WTC11 (cell line): ENCODE measurements at regions not wholly inside any gene's neighbourhood (a gene's known extent, or its start where the extent isn't known, plus 50 kb on each side); places are given as distances from the start of the nearest gene placed in this dataset.
A peak's percentile ranks its signal among the peaks of the same experiment; 100 is the strongest.

ENCODE experiments used
- ATAC-seq: fragments of 200-7000 bp; cut with Tn5 transposase; 2 replicates; pipeline ENCODE4 v1.10.0; 2021; ENCODE audit warnings: mild to moderate bottlenecking, moderate library complexity
- CTCF ChIA-PET: fragments of 300-600 bp; sonication (Branson Sonifier 250); formaldehyde crosslinking; loops from one replicate; lab custom pipeline; 2021; ENCODE audit warnings: antibody characterized with exemption; lab: Charles Lee
- POLR2A ChIA-PET: fragments of 350-600 bp; sonication (Branson Sonifier 250); formaldehyde crosslinking; loops from one replicate; lab custom pipeline; 2021; ENCODE audit warnings: antibody characterized with exemption; lab: Charles Lee
- DNase-seq: peaks from one replicate; pipeline ENCODE4 v3.0.0; 2021; ENCODE audit warnings: low spot score
- H3K27ac Mint-ChIP-seq: 2 replicates; pipeline ENCODE4 v1.8.0; 2021; ENCODE audit warnings: mixed read lengths
- H3K27me3 Mint-ChIP-seq: 2 replicates; pipeline ENCODE4 v1.8.0; 2021; ENCODE audit warnings: low read depth, mild to moderate bottlenecking, moderate library complexity, mixed read lengths
- H3K36me3 Mint-ChIP-seq: 2 replicates; pipeline ENCODE4 v1.8.0; 2021; ENCODE audit warnings: mixed read lengths
- H3K4me1 Mint-ChIP-seq: 2 replicates; pipeline ENCODE4 v1.8.0; 2022; ENCODE audit warnings: mixed read lengths
- H3K4me3 Mint-ChIP-seq: 2 replicates; pipeline ENCODE4 v1.8.0; 2021; ENCODE audit warnings: mild to moderate bottlenecking, moderate library complexity, mixed read lengths
- H3K9me3 Mint-ChIP-seq: 2 replicates; pipeline ENCODE4 v1.8.0; 2021; ENCODE audit warnings: mixed read lengths
- ATF1 ChIP-seq: sonication (generic); formaldehyde crosslinking; IDR thresholded peaks from 2 replicates; pipeline ENCODE4 v1.8.1; 2023; ENCODE audit warnings: mild to moderate bottlenecking, moderate library complexity, missing genetic modification reagents
- CBFB ChIP-seq: sonication (generic); formaldehyde crosslinking; IDR thresholded peaks from 2 replicates; pipeline ENCODE4 v1.8.1; 2022; ENCODE audit warnings: mild to moderate bottlenecking, low read depth, missing genetic modification reagents
- ESRRA ChIP-seq: sonication (generic); formaldehyde crosslinking; IDR thresholded peaks from 2 replicates; pipeline ENCODE4 v1.8.1; 2022; ENCODE audit warnings: mild to moderate bottlenecking, missing genetic modification reagents, borderline replicate concordance
- FOXK1 ChIP-seq: sonication (generic); formaldehyde crosslinking; IDR thresholded peaks from 2 replicates; pipeline ENCODE4 v1.8.0; 2022; ENCODE audit warnings: mild to moderate bottlenecking, moderate library complexity, missing genetic modification reagents
- HMGA2 ChIP-seq: fragments of 250-450 bp; sonication (Bioruptor Pico); IDR thresholded peaks from 2 replicates; pipeline ENCODE4 v1.4.0; 2021; ENCODE audit warnings: mild to moderate bottlenecking, moderate library complexity
- MXD4 ChIP-seq: fragments of 250-450 bp; sonication (Bioruptor Pico); IDR thresholded peaks from 2 replicates; pipeline ENCODE4 v1.8.0; 2021; ENCODE audit warnings: mild to moderate bottlenecking, moderate library complexity, borderline replicate concordance
- NFATC4 ChIP-seq: fragments of 250-450 bp; sonication (Bioruptor Pico); IDR thresholded peaks from 2 replicates; pipeline ENCODE4 v1.9.0; 2021; ENCODE audit warnings: mild to moderate bottlenecking
- RORB ChIP-seq: fragments of 250-450 bp; sonication (Bioruptor Pico); IDR thresholded peaks from 2 replicates; pipeline ENCODE4 v1.9.0; 2021; ENCODE audit warnings: mild to moderate bottlenecking
- SP1 ChIP-seq: sonication (generic); formaldehyde crosslinking; conservative IDR thresholded peaks from 2 replicates; pipeline ENCODE4 v1.8.1; 2022; ENCODE audit warnings: missing genetic modification reagents
- ZNF416 ChIP-seq: fragments of 250-450 bp; sonication (Bioruptor Pico); IDR thresholded peaks from 2 replicates; pipeline ENCODE4 v1.9.0; 2021; ENCODE audit warnings: mild to moderate bottlenecking, inconsistent platforms
- TF ChIP-seq, protein P1 (sequence below): fragments of 200-600 bp; IDR thresholded peaks from 2 replicates; pipeline ENCODE4 v1.8.0; 2022; ENCODE audit warnings: antibody characterized with exemption
- TF ChIP-seq, protein P2 (sequence below): sonication (generic); formaldehyde crosslinking; IDR thresholded peaks from 2 replicates; pipeline ENCODE4 v1.8.0; 2022; ENCODE audit warnings: mild to moderate bottlenecking, missing genetic modification reagents
- TF ChIP-seq, protein P3 (sequence below): sonication (generic); formaldehyde crosslinking; IDR thresholded peaks from 2 replicates; pipeline ENCODE4 v1.8.1; 2022; ENCODE audit warnings: mild to moderate bottlenecking, moderate library complexity, missing genetic modification reagents
- TF ChIP-seq, protein P4 (sequence below): fragments of 250-450 bp; sonication (Bioruptor Pico); IDR thresholded peaks from 2 replicates; pipeline ENCODE4 v1.9.0; 2021; ENCODE audit warnings: mild to moderate bottlenecking, borderline replicate concordance
- TF ChIP-seq, protein P5 (sequence below): sonication (generic); formaldehyde crosslinking; IDR thresholded peaks from 2 replicates; pipeline ENCODE4 v1.8.0; 2022; ENCODE audit warnings: mild to moderate bottlenecking, missing genetic modification reagents
- TF ChIP-seq, protein P6 (sequence below): sonication (generic); formaldehyde crosslinking; IDR thresholded peaks from 2 replicates; pipeline ENCODE4 v1.8.0; 2023; ENCODE audit warnings: mild to moderate bottlenecking, missing genetic modification reagents
- TF ChIP-seq, protein P7 (sequence below): sonication (generic); formaldehyde crosslinking; IDR thresholded peaks from 2 replicates; pipeline ENCODE4 v1.8.1; 2023; ENCODE audit warnings: mild to moderate bottlenecking, missing genetic modification reagents, moderate library complexity

DNA sequence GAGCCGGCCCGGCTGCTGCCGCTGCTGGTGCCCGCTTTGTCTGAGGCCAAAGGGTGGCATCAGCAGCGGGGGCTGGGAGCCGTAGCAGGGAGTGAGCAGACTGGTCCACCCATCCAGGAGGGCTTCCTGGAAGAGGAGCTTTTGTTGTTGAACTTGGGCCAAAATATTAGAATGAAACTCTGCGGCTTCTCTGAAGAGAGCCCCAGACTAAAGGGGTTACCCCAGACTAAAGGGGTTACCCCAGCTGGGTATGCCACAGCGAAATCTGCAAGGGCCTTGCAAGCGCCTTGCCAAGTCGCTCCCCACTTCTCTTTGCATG, 154.7 kb upstream of the ZMIZ1 start:
- no peaks in the 10 kb centered on the region for H3K9me3 Mint-ChIP-seq
- no peak overlapping the region for H3K27ac Mint-ChIP-seq
- ChIA-PET POLR2A (interaction anchor here (0.6 to 0.9 kb wide), 2 partner anchors 61 to 532 kb away, joined by 3 to 5 read pairs; no protein-coding TSS in a partner anchor), CTCF (interaction anchor here (0.6 to 1.4 kb wide), 8 partner anchors 10 to 884 kb away, joined by 3 to 8 read pairs (median 3); no protein-coding TSS in a partner anchor)
- no peak for ATAC-seq
- peaks cover 23% of the 10 kb centered on the region for H3K27me3 Mint-ChIP-seq
- TF ChIP-seq, protein P1, sequence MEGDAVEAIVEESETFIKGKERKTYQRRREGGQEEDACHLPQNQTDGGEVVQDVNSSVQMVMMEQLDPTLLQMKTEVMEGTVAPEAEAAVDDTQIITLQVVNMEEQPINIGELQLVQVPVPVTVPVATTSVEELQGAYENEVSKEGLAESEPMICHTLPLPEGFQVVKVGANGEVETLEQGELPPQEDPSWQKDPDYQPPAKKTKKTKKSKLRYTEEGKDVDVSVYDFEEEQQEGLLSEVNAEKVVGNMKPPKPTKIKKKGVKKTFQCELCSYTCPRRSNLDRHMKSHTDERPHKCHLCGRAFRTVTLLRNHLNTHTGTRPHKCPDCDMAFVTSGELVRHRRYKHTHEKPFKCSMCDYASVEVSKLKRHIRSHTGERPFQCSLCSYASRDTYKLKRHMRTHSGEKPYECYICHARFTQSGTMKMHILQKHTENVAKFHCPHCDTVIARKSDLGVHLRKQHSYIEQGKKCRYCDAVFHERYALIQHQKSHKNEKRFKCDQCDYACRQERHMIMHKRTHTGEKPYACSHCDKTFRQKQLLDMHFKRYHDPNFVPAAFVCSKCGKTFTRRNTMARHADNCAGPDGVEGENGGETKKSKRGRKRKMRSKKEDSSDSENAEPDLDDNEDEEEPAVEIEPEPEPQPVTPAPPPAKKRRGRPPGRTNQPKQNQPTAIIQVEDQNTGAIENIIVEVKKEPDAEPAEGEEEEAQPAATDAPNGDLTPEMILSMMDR: no peak
- TF ChIP-seq HMGA2 (CRISPR knock-in tag): no peak
- TF ChIP-seq, protein P2, sequence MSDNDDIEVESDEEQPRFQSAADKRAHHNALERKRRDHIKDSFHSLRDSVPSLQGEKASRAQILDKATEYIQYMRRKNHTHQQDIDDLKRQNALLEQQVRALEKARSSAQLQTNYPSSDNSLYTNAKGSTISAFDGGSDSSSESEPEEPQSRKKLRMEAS (CRISPR knock-in tag): no peak
- TF ChIP-seq, protein P3, sequence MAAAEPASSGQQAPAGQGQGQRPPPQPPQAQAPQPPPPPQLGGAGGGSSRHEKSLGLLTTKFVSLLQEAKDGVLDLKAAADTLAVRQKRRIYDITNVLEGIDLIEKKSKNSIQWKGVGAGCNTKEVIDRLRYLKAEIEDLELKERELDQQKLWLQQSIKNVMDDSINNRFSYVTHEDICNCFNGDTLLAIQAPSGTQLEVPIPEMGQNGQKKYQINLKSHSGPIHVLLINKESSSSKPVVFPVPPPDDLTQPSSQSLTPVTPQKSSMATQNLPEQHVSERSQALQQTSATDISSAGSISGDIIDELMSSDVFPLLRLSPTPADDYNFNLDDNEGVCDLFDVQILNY (CRISPR knock-in tag): no peak
- TF ChIP-seq, all 79 proteins: peak for 0
- Mint-ChIP-seq H3K4me1 (peaks cover 61% of the 10 kb centered on the region), H3K4me3 (peak overlapping the region; percentile 10), H3K36me3 (no peaks in the 10 kb centered on the region)
- no peak for DNase-seq

DNA sequence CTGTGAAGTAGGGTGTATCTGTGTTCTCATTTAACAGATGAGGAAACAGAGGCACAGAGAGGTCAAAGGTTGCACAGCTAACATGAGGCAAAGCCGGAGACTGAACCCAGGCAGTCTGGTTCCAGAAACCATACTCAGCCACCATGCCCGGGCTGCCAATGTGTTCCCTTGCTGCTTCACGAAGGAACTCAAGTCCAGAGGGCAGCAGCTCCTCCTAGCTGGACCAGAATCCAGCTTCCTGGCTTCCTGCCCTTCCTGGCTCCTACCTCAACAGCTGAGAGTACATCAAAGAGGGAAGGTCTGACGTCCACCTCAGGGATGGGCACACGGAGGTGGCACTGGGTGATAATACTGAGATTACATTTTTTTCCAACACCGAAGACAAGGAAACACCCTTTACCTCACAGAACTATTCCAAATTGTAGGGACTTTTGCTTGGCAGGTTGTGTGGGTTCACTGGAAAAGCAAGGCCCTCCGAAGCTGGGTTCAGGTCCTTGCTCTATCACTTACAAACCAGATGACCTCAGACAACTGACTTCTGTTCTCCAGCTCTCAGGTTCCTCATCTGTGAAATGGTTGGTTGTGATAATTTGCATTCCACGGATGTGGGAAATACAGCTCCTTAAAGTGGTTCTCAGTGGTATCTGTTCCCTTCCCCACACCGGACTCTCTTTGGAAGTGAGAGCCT, 154.1 kb upstream of the ZMIZ1 start:
- DNase-seq: no peak
- H3K27me3 Mint-ChIP-seq: peaks cover 23% of the 10 kb centered on the region
- H3K4me1 Mint-ChIP-seq: peaks cover 61% of the 10 kb centered on the region
- H3K36me3 Mint-ChIP-seq: no peaks in the 10 kb centered on the region
- TF ChIP-seq ESRRA (CRISPR knock-in tag): no peak
- no peak for TF ChIP-seq ZNF416
- TF ChIP-seq SP1 (CRISPR knock-in tag): no peak
- TF ChIP-seq ATF1: no peak
- TF ChIP-seq, protein P2 (CRISPR knock-in tag): no peak
- no peak for TF ChIP-seq NFATC4 (CRISPR knock-in tag)
- no peak for TF ChIP-seq MXD4 (CRISPR knock-in tag)
- TF ChIP-seq RORB (CRISPR knock-in tag): no peak
- no peak for TF ChIP-seq FOXK1
- TF ChIP-seq, protein P4, sequence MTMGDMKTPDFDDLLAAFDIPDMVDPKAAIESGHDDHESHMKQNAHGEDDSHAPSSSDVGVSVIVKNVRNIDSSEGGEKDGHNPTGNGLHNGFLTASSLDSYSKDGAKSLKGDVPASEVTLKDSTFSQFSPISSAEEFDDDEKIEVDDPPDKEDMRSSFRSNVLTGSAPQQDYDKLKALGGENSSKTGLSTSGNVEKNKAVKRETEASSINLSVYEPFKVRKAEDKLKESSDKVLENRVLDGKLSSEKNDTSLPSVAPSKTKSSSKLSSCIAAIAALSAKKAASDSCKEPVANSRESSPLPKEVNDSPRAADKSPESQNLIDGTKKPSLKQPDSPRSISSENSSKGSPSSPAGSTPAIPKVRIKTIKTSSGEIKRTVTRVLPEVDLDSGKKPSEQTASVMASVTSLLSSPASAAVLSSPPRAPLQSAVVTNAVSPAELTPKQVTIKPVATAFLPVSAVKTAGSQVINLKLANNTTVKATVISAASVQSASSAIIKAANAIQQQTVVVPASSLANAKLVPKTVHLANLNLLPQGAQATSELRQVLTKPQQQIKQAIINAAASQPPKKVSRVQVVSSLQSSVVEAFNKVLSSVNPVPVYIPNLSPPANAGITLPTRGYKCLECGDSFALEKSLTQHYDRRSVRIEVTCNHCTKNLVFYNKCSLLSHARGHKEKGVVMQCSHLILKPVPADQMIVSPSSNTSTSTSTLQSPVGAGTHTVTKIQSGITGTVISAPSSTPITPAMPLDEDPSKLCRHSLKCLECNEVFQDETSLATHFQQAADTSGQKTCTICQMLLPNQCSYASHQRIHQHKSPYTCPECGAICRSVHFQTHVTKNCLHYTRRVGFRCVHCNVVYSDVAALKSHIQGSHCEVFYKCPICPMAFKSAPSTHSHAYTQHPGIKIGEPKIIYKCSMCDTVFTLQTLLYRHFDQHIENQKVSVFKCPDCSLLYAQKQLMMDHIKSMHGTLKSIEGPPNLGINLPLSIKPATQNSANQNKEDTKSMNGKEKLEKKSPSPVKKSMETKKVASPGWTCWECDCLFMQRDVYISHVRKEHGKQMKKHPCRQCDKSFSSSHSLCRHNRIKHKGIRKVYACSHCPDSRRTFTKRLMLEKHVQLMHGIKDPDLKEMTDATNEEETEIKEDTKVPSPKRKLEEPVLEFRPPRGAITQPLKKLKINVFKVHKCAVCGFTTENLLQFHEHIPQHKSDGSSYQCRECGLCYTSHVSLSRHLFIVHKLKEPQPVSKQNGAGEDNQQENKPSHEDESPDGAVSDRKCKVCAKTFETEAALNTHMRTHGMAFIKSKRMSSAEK: no peak
- ChIA-PET CTCF (interaction anchor here (0.6 to 1.3 kb wide), 4 partner anchors 38 to 885 kb away, joined by 3 read pairs; no protein-coding TSS in a partner anchor), POLR2A (interaction anchor here (0.9 kb wide), 1 partner anchor 62 kb away, joined by 3 read pairs; no protein-coding TSS in a partner anchor)
- H3K9me3 Mint-ChIP-seq: no peaks in the 10 kb centered on the region
- H3K27ac Mint-ChIP-seq: no peak overlapping the region
- H3K4me3 Mint-ChIP-seq: peak overlapping the region; percentile 10
- ATAC-seq: no peak

DNA sequence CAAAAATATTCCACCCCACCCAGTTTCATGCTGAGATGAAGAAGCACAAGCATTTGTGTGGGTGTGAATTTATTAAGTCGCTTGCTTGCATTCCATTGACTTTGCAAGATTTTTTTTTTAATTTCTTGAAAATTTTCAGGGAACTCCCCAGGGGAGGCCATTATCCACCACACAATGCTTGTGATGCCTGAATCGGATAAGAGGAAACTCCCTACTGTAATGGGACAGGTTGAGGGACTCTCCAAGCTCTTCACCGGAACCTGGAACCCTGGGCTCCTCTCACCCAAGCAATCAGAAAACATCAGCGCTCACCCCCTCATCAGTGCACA, 153.6 kb upstream of the ZMIZ1 start:
- no peak for ATAC-seq
- no peak overlapping the region for H3K27ac Mint-ChIP-seq
- ChIA-PET CTCF (interaction anchor here (1.0 kb wide), 1 partner anchor 38 kb away, joined by 3 read pairs; no protein-coding TSS in a partner anchor), POLR2A (no interaction called here)
- H3K9me3 Mint-ChIP-seq: no peaks in the 10 kb centered on the region
- no peaks in the 10 kb centered on the region for H3K36me3 Mint-ChIP-seq
- peaks cover 61% of the 10 kb centered on the region for H3K4me1 Mint-ChIP-seq
- no peak for DNase-seq
- peaks cover 22% of the 10 kb centered on the region for H3K27me3 Mint-ChIP-seq
- no peak overlapping the region for H3K4me3 Mint-ChIP-seq
- TF ChIP-seq, protein P5, sequence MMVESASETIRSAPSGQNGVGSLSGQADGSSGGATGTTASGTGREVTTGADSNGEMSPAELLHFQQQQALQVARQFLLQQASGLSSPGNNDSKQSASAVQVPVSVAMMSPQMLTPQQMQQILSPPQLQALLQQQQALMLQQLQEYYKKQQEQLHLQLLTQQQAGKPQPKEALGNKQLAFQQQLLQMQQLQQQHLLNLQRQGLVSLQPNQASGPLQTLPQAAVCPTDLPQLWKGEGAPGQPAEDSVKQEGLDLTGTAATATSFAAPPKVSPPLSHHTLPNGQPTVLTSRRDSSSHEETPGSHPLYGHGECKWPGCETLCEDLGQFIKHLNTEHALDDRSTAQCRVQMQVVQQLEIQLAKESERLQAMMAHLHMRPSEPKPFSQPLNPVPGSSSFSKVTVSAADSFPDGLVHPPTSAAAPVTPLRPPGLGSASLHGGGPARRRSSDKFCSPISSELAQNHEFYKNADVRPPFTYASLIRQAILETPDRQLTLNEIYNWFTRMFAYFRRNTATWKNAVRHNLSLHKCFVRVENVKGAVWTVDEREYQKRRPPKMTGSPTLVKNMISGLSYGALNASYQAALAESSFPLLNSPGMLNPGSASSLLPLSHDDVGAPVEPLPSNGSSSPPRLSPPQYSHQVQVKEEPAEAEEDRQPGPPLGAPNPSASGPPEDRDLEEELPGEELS (CRISPR knock-in tag): no peak
- TF ChIP-seq CBFB (CRISPR knock-in tag): no peak
- TF ChIP-seq, protein P6, sequence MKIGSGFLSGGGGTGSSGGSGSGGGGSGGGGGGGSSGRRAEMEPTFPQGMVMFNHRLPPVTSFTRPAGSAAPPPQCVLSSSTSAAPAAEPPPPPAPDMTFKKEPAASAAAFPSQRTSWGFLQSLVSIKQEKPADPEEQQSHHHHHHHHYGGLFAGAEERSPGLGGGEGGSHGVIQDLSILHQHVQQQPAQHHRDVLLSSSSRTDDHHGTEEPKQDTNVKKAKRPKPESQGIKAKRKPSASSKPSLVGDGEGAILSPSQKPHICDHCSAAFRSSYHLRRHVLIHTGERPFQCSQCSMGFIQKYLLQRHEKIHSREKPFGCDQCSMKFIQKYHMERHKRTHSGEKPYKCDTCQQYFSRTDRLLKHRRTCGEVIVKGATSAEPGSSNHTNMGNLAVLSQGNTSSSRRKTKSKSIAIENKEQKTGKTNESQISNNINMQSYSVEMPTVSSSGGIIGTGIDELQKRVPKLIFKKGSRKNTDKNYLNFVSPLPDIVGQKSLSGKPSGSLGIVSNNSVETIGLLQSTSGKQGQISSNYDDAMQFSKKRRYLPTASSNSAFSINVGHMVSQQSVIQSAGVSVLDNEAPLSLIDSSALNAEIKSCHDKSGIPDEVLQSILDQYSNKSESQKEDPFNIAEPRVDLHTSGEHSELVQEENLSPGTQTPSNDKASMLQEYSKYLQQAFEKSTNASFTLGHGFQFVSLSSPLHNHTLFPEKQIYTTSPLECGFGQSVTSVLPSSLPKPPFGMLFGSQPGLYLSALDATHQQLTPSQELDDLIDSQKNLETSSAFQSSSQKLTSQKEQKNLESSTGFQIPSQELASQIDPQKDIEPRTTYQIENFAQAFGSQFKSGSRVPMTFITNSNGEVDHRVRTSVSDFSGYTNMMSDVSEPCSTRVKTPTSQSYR (CRISPR knock-in tag): no peak
- TF ChIP-seq, protein P7, sequence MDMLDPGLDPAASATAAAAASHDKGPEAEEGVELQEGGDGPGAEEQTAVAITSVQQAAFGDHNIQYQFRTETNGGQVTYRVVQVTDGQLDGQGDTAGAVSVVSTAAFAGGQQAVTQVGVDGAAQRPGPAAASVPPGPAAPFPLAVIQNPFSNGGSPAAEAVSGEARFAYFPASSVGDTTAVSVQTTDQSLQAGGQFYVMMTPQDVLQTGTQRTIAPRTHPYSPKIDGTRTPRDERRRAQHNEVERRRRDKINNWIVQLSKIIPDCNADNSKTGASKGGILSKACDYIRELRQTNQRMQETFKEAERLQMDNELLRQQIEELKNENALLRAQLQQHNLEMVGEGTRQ: no peak
